GM12874 (cell line): ENCODE measurements at regions not wholly inside any gene's neighbourhood (a gene's known extent, or its start where the extent isn't known, plus 50 kb on each side); places are given as distances from the start of the nearest gene placed in this dataset.

ENCODE experiments used
- CTCF ChIP-seq: IDR thresholded peaks from 2 replicates; pipeline ENCODE4 v1.5.1; 2011; ENCODE audit warnings: low read depth, mild to moderate bottlenecking, control low read depth, low read length, moderate library complexity; ENCODE audit not compliant: insufficient read depth

GRCh38 chr7:9175871-9176270 lies 742.5 kb downstream of the NXPH1 start:
- TF ChIP-seq CTCF: no peak

GRCh38 chr7:9181356-9181755 lies 747.9 kb downstream of the NXPH1 start:
- TF ChIP-seq CTCF: no peak

- no peak for TF ChIP-seq CTCF
Measured at GRCh38 chr7:9186730-9187129, 753.3 kb downstream of the NXPH1 start.

GRCh38 chr7:9189703-9190102 lies 756.3 kb downstream of the NXPH1 start:
- no peak for TF ChIP-seq CTCF

- TF ChIP-seq CTCF: no peak
Measured at GRCh38 chr7:9192969-9193368, 759.6 kb downstream of the NXPH1 start.

GRCh38 chr7:9200626-9201025 lies 767.2 kb downstream of the NXPH1 start:
- TF ChIP-seq CTCF: no peak

GRCh38 chr7:9201928-9202327 lies 768.5 kb downstream of the NXPH1 start:
- no peak for TF ChIP-seq CTCF

- TF ChIP-seq CTCF: no peak
Measured at GRCh38 chr7:9204571-9204970, 771.2 kb downstream of the NXPH1 start.
